Gastrocnemius medialis (tissue), 4 donors: ENCODE measurements at regions not wholly inside any gene's neighbourhood (a gene's known extent, or its start where the extent isn't known, plus 50 kb on each side); places are given as distances from the start of the nearest gene placed in this dataset.

Source experiments
- CTCF ChIP-seq, 5 experiments: fragments of 450-650 bp in 3 of 5; fragments of 200-600 bp in 2 of 5; sonication (generic) in 2 of 5; IDR thresholded peaks in 4 of 5; conservative IDR thresholded peaks in 1 of 5; 1 replicate in 4 of 5; 2 replicates in 1 of 5; pipeline ENCODE4 v1.5.1; 2016 to 2019; ENCODE audit warnings: antibody characterized with exemption in 5 of 5, mild to moderate bottlenecking in 3 of 5, moderate library complexity in 3 of 5
- POLR2A ChIP-seq, 2 donors: fragments of 450-650 bp; IDR thresholded peaks; one replicate each; pipeline ENCODE4 v1.6.1; 2017; ENCODE audit warnings: antibody characterized with exemption in 2 of 2, mild to moderate bottlenecking in 2 of 2, moderate library complexity in 2 of 2

- no peak for TF ChIP-seq CTCF (IDR thresholded peaks at IDR 0.05 in 4 of 5, conservative IDR thresholded peaks at IDR 0.05 in 1 of 5)
- no peak for TF ChIP-seq POLR2A (IDR thresholded peaks at IDR 0.05)
These were observed 1384.3 kb upstream of the NXPH2 start for GRCh38 chr2:140164449-140164848.
